Activated CD4-positive, alpha-beta T cell treated with anti-CD3 and anti-CD28 coated beads, Interleukin-2, amount 50 U/mL, for 24 hours (primary cell): ENCODE measurements at regions not wholly inside any gene's neighbourhood (a gene's known extent, or its start where the extent isn't known, plus 50 kb on each side); places are given as distances from the start of the nearest gene placed in this dataset.

Source experiments
- DNase-seq, 2 donors: peaks; one replicate each; pipeline ENCODE4 v3.0.0-alpha.2; 2020; ENCODE audit warnings: low read depth in 1 of 2, low spot score in 1 of 2

- no peak for DNase-seq
Measured at GRCh38 chr10:113287592-113287991, 265.3 kb upstream of the HABP2 start.

GRCh38 chr10:113290137-113290536, 262.7 kb upstream of the HABP2 start:
- no peak for DNase-seq

- no peak for DNase-seq
Measured at GRCh38 chr10:113291413-113291812, 261.4 kb upstream of the HABP2 start.

- DNase-seq, result no peak
Measured at GRCh38 chr10:113292086-113292485, 260.8 kb upstream of the HABP2 start.

- no peak for DNase-seq
Measured at GRCh38 chr10:113292743-113293142, 260.1 kb upstream of the HABP2 start.

GRCh38 chr10:113293167-113293566, 259.7 kb upstream of the HABP2 start:
- no peak for DNase-seq

- no peak for DNase-seq
Measured at GRCh38 chr10:113294868-113295267, 258.0 kb upstream of the HABP2 start.

GRCh38 chr10:113297226-113297625, 255.6 kb upstream of the HABP2 start:
- no peak for DNase-seq

GRCh38 chr10:113298616-113299015, 254.2 kb upstream of the HABP2 start:
- DNase-seq, result no peak

- DNase-seq, result no peak
Measured at GRCh38 chr10:113300201-113300600, 252.7 kb upstream of the HABP2 start.

GRCh38 chr10:113300617-113301016, 252.2 kb upstream of the HABP2 start:
- no peak for DNase-seq

- DNase-seq, result no peak
Measured at GRCh38 chr10:113301342-113301984, 251.4 kb upstream of the HABP2 start.

GRCh38 chr10:113302062-113302461, 250.8 kb upstream of the HABP2 start:
- no peak for DNase-seq

GRCh38 chr10:113303544-113304146, 249.2 kb upstream of the HABP2 start:
- no peak for DNase-seq

GRCh38 chr10:113304726-113305125, 248.1 kb upstream of the HABP2 start:
- no peak for DNase-seq

- no peak for DNase-seq
Measured at GRCh38 chr10:113305871-113306270, 247.0 kb upstream of the HABP2 start.

GRCh38 chr10:113309791-113310190, 243.1 kb upstream of the HABP2 start:
- DNase-seq, result no peak

GRCh38 chr10:113310347-113310746, 242.5 kb upstream of the HABP2 start:
- no peak for DNase-seq

- DNase-seq, result no peak
Measured at GRCh38 chr10:113313048-113313602, 239.7 kb upstream of the HABP2 start.

GRCh38 chr10:113313722-113314121, 239.1 kb upstream of the HABP2 start:
- DNase-seq, result no peak

- no peak for DNase-seq
Measured at GRCh38 chr10:113316506-113316905, 236.3 kb upstream of the HABP2 start.

- DNase-seq, result no peak
Measured at GRCh38 chr10:113317489-113317888, 235.4 kb upstream of the HABP2 start.

GRCh38 chr10:113319479-113319878, 233.4 kb upstream of the HABP2 start:
- DNase-seq, result no peak
